DMS153 treated with DMSO at 0.1 percent for 48 hours (cell line): ENCODE measurements at regions not wholly inside any gene's neighbourhood (a gene's known extent, or its start where the extent isn't known, plus 50 kb on each side); places are given as distances from the start of the nearest gene placed in this dataset.

Experiments used
- DNase-seq: peaks from one replicate; lab custom pipeline; 2025; ENCODE audit not compliant: unreplicated experiment; lab: John Stamatoyannopoulos, UW

DNA sequence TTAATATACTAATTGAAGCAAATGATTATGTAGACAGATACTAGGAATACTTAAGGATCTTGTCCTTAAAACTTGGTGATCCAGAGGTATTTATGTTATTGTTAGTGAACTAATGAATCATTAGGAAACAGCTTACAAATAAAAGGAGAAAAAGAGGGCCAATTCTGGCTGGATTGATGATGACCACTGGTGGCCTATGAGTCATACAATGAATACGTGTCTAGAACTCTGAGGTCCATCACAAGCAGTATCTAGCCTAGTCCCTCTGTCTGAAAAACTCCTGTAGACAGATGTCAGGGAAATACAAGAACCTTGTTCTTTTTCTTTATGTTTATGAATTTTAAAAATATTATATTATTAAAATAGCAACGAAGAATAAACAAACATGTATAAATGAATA, 51.7 kb upstream of the RTL1 start:
- DNase-seq, result no peak

DNA sequence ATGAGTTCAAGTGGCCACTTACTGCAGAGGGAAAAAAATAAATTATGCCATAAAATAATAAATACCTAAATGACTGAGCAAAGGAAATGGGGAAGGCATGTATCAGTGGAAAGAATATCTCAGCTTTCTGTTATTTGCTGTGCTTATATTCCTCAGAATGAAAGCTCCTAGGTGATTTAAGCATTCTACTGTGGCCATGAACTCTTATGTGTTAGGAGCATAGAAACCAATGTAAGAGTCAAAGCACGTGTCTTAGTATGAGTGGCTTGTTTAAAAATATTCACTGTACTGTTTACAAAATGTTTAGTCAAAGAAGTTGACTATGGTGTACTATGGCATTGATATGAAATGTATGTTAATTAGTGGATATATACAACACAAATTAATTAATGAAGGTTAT, 59.0 kb upstream of the RTL1 start:
- no peak for DNase-seq

DNA sequence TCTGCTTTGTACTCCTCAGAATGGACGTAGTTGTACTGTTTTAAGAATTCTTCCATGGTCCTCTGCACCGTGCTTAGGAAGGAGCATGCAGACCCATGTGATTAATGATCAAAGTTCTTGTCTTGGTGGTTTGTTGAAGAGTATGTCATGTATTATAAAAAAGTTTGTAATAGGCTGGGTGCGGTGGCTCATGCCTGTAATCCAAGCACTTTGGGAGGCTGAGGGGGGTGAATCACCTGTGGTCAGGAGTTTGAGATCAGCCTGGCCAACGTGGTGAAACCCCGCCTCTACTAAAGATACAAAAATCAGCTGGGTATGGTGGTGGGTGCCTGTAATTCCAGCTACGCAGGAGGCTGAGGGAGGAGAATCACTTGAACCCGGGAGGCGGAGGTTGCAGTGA, 61.8 kb upstream of the RTL1 start:
- no peak for DNase-seq

DNA sequence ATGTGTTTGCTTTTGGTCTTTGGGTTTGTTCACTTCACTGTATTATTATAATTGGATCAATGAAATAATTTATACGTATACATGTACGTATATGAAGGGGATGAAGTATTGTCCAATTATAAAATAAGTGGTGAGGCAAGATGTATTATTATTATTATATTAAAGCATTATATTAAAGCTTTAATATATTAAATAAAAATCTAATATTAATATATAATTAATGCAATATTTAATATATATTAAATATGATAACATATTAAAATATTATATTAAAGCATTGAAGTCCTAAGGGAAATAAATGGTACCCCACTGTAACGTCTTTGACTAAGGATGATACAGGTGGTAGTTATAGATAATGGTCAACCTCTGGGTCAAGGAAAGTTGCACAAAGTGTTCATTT, 63.7 kb upstream of the RTL1 start:
- no peak for DNase-seq

DNA sequence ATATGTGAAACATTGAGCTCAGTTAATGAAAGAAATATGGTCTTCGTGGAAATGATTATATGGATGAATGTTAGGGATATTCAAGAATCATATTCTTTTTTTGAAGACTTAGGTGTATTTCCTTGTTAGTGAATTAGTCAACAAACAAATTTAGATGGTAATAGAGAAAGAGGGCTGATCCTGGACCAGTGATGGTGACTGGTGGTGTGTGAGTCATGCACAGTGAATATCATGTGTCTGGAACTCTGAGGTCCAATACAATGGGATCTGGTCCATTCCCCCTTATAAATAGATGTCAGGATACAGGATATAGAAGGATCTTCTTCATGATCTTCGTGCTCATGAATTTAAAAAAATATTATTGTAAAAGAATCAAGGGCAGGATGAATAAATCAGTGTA, 64.4 kb upstream of the RTL1 start:
- DNase-seq, result no peak

DNA sequence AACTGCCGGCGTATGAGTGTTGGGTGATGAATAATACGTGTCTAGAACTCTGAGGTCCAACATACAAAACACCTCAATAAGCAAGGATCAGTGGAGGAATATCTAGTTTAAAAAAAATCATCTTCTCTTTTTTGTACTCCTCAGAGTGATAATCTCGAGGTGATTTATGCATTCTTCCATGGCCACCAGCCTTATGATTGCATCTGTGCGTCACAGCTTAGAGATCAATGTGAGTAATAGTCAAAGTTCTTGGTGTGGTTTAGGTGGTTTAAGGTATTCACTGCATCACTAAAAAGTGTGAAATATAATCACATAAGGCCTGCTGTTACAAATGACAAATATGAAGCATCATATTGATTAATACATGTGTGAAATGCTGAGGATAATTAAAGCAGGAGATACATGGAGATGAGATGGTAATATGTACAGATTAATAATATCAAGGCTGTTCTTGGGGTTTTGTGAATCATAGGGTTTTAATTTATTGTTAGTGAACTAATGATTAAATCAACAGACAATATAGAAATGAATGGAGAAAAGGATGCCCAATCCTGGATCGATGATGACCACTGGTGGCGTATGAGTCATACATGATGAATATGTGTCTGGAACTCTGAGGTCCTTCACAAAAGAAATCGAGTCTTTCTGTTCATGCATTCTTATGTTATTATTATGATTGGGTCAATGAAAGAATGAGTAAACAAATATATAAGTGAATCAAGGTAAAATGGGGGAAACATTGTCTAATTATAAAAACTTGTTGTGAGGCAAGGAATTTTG, 68.8 kb upstream of the RTL1 start:
- no peak for DNase-seq

DNA sequence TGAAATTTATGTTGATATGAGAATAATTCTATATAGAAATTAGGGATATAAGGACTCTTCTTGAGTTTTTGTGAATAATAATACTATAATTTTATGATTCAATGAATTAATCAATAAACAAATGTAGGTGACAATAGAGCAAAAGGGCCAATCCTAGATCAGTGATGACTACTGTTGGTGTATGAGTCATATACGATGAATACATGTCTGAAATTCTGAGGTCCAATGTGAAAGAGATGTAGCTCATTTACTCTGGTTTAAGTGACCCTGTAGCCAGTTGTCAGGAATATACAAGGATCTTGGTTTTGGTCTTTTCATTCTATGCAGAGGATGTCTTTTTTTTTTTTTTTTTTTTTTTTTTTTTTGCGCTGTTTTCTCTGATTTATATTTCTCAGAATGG, 72.1 kb upstream of the RTL1 start:
- no peak for DNase-seq

DNA sequence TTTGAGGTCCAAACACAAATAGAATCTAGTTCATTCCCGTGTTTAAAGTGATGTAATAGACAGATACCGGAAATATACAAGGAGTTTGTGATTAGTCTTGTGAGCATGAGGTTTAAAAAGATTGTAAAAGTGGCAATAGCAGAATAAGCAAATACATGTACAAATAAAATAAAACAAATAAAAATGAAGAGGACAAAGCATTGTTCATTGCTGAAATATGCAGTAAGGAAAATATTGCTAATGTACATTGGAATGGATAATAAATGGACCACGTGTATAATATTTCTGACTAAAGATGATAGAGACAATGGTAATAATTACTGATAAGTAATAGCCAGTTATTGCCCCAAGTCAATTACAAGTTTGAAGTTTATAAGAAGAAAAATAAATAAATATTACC, 75.6 kb upstream of the RTL1 start:
- no peak for DNase-seq

DNA sequence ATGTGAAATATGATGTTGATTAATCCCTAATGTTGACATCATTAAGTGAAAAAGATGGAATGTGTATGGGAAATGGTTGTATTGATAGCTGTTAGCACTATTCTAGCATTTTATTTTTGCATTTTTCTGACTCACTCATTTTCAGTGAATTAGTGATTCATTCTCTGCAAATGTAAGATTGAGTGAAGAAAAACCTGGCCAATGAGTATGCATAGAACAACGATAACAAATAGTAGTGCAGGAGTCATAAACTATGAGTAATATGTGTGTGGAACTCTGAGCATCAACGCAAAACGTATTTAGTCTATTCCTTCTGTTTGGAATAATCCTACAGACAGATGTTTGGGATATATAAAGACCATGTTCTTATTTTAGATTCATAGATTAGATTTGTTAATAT, 76.3 kb upstream of the RTL1 start:
- no peak for DNase-seq

DNA sequence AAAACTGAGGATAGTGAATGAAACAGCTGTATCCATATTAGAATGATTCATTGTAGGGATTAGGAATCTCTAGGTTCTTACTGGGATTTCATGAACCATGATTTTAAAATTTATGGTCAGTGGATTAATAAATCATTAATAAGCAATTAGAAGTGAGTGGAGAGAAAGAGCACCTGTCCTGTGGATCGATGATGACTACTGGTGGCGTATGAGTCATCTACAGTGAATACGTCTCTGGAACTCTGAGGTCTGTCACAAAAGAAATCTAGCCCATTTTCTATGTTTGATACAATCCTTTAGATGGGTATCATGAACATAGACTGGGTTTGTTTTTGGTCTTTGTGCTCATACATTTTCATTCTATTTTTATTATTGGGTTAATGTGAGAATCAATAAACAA, 77.3 kb upstream of the RTL1 start:
- DNase-seq, result no peak

DNA sequence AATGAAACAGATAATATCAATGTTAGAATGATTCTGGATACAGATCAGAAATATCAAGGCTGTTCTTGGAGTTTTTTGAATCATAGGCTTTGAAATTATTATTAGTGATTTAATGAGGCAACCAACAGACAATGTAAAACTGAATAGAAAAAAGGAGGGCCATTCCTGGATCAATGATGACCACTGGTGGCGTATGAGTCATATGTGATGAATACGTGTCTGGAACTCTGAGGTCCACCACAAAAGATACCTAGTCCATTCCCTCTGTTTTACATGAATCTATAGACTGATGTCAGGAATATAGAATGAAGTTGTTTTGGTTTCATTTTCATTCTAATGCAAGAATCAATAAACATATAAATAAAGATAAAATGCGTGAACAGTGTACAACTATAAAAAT, 78.3 kb upstream of the RTL1 start:
- no peak for DNase-seq

DNA sequence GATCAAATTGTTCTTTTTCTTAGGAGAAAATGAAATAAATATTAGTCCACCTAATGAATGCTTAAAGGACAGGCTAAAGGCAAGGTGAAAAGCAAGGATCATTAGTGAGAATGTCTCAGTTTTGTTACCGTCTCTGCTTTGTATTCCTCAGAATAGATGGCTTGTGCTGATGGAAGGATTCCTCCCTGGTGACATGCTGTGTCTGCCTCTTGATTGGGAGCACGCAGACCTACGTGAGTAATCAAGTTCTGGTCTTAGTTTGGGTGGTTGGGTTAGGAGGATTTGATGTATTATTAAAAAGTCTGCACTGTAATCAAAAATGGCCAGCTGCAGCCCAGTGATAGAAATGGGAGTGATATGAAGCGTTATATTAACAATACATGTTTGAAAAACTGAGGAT, 78.8 kb upstream of the RTL1 start:
- DNase-seq, result no peak

DNA sequence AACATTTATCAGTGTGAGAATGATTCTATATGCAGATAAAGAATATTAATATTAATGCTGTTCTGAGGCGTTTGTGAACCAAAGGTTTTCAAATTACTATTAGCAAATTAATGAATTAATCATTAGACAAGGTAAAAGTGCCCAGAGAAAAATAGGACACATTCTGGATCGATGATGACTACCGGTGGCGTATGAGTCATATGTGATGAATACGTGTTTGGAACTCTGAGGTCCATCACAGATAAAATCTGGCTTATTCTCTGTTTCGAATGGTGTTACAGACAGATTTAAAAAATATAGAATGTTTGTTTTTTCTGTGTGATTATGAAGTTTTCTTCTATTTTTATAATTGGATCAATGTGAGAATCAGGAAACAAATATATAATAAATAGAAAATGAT, 79.2 kb upstream of the RTL1 start:
- no peak for DNase-seq

DNA sequence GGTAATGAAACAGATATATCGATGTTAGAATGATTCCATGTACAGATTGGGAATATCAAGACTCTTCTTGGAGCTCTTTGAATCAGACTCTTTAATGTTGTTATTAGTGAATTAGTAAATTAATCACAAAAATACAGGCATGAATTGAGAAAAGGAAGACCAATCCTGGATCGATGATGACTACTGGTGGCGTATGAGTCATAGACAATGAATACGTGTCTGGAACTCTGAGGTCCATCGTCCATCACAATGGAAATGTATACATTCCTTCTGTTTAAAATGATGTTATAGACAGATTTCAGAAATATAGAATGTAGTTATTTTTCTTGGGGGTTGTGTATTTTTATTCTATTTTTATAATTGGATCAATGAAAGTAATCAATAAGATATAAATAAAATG, 80.2 kb upstream of the RTL1 start:
- no peak for DNase-seq

DNA sequence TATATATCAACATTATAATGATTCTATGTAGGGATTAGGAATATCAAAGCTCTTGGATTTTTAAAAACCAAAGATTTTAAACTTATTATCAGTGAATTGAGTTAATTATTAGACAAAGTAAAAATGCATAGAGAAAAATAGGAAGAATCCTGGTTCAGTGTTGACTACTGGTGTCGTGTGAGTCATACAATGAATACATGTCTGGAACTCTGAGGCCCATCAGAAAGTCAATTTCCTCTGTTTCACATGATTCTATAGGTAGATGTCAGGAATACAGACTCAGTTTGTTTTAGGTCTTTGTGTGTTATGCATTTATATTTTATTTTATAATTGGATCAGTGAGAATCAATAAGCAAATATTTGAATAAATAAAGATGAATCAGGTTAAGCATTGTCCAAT, 84.5 kb upstream of the RTL1 start:
- DNase-seq, result no peak

DNA sequence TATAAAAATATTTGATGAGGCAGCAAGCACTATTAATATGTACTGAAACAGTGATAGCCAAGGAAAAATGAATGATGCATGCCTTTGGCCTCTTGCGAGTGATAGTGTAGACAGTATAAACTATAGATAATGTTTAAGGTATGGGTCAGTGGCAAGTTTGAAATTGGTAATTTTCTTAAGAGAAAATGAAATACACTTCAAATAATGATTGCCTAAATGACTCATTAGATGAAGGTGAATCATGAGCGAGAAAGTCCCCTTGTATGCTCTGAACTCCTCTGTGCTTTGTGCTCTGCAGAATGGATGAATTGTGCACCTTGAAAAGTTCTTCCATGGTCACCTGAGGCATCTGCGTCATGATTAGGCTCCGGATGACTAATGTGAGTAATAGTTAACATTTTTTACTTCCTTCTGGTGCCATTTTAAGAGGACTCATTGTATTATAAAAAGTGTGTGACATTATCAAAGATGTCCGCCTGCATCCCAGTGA, 84.9 kb upstream of the RTL1 start:
- DNase-seq, result no peak

DNA sequence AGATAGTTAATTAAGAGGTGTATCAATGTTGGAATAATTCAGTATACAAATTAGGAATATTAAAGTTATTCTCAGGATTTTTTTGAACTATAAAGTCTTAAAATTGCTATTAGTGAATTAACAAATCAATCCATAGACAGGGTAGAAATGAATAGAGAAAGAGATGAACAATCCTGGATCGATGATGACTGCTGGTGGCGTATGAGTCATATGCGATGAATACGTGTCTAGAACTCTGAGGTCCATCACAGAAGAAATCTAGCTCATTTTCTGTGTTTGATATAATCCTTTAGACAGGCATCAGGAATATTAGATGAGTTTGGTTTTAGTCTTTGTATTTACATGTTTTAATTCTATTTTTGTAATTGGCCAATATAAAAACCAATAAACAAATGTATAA, 85.4 kb upstream of the RTL1 start:
- no peak for DNase-seq

DNA sequence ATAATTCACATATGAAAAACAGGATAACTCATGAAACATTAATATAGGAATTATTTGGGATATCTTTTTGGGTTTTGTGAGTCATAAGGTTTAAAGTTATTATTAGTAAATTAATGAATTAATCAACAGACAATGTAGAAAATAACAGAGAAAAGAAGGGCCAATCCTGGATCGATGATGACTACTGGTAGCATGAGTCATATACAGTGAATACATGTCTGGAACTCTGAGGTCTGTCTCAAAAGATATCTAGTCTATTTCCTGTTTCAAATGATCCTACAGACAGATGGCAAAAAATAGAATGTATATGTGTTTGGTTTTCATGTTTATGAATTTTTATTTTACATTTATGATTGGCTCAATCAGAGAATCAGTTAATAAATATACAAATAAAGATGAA, 86.4 kb upstream of the RTL1 start:
- DNase-seq, result no peak

DNA sequence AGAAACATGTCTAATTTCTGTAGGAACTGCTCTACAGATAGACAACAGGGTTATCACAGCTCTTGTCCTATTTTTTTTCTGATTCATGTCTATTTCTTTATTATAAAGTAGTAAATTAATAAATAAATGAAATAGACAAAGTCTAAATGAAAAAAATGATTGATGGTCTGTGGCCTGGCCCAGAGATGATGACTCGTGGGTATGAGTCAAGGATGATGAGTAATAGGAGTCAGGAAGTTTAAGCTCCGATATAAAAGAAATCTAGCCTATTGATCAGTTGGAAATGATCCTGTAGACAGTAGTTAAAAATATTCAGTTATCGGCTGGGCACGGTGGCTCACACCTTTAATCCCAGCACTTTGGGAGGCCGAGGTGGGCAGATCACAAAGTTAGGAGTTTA, 90.6 kb upstream of the RTL1 start:
- DNase-seq, result no peak

DNA sequence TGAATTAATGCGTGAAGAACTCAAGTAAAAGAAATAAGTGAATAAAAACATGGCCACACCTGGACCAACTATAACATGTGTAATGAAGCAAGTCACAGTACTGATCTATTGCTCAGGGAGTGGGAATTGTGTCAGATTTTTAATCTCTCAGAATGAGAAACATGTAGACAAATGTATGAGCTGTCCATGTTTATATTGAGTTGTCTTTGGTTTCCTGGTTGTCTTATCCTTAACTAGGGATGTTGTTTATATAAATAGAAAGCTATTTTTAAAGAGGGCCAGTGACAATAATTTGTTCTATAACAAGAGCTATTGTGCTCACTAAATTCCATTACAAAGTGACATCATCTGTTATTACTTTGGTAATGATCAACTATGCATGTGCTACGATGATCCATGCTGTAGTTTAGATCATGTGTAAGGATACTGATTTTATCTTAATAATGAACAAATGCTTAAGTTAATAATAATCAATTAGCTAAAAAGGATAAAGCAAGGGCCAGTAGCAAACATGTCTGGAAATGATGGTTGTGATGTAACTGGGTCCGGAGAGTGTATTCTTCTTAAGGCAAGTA, 91.3 kb upstream of the RTL1 start:
- DNase-seq, result no peak

DNA sequence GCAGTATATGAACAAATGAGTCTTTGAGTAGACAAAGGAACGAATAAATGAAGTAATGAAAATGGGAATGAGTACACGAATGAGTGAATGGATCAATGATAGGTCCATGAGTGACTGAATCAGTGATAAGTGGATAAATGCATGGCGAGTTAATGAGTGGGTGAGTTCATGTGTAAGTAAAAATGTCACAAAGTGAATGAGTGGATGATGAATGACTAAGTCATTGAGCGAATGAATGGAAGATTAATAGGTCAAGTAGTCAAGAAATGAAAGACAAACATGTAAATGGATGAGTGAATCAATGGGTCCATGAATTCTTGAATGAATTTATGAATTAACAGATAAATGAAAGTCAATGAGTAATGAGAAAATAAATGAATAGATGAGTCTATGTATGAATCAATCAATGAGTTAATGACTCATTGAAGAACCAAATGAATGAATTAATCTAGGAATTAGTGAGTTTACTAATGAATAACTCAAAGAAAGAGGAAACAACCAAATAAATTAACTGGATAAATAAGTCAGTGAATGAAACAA, 97.3 kb upstream of the RTL1 start:
- no peak for DNase-seq

DNA sequence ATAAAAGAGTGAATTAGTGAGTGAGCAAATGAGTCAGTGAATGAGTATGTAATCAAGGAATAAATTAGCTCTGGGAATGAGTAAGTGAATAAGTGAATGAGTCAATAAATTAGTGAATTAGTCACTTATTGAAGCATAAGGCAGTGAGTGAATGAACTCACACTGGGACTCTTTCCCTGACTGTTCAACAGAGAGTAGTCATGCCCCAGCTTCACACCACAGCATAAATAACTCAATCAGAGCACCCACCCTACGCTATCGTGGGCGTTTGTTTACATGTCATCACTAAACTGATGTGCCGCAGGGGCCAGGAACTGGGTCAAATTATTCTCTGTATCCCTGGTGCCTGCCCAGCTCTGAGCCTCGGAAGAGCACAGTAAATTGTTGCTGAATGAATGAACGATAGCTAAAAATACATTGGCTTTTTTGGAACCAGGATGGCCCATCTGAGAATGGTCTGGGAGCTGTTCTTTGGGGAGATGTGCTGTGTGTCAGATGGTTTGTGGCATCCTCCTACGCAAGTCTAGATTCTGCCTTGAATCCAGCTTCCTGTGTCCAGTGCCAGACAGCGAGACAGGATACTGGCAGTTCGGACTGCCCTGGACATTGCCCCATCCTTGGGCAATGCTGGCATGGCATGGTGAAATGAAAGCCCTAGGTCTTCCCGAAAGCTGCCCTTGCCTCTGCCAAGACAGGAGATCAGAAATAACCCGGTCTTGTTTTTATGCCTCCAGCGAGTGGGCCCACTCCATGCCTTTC, 98.0 kb upstream of the RTL1 start:
- no peak for DNase-seq
